ENCODE measurements at regions not wholly inside any gene's neighbourhood (a gene's known extent, or its start where the extent isn't known, plus 50 kb on each side); places are given as distances from the start of the nearest gene placed in this dataset.

DNA sequence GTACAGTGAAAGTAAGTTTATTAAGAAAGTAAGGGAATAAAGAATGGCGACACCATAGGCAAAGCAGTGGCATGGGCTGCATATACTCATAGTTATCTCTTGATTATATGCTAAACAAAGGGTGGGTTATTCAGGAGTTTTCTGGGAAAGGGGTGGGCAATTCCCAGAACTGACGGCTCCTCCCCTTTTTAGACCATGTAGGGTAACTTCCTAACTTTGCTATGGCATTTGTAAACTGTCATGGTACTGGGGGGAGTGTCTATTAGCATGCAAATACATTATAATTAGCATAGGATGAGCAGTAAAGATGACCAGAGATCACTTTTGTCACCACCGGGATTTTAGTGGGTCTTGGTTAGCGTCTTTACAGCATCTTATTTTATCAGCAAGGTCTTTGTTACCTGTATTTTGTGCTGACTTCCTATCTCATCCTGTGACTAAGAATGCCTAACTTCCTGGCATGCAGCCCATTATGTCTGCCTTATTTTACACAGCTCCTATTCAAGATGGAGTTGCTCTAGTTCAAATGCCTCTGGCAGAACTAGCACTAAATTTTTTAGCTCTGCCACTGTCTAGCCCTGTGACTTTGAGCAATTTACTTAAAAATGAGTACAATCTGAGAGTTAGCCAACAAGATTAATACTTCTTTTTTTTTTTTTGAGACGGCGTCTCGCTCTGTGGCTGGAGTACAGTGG is 110.3 kb upstream of the PALMD start:
- no peak for TF ChIP-seq POLR2A (IDR thresholded peaks at IDR 0.05)
- TF ChIP-seq, protein P1, sequence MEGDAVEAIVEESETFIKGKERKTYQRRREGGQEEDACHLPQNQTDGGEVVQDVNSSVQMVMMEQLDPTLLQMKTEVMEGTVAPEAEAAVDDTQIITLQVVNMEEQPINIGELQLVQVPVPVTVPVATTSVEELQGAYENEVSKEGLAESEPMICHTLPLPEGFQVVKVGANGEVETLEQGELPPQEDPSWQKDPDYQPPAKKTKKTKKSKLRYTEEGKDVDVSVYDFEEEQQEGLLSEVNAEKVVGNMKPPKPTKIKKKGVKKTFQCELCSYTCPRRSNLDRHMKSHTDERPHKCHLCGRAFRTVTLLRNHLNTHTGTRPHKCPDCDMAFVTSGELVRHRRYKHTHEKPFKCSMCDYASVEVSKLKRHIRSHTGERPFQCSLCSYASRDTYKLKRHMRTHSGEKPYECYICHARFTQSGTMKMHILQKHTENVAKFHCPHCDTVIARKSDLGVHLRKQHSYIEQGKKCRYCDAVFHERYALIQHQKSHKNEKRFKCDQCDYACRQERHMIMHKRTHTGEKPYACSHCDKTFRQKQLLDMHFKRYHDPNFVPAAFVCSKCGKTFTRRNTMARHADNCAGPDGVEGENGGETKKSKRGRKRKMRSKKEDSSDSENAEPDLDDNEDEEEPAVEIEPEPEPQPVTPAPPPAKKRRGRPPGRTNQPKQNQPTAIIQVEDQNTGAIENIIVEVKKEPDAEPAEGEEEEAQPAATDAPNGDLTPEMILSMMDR (IDR thresholded peaks at IDR 0.05) = no peak
